WTC11 (cell line): ENCODE measurements at regions not wholly inside any gene's neighbourhood (a gene's known extent, or its start where the extent isn't known, plus 50 kb on each side); places are given as distances from the start of the nearest gene placed in this dataset.

Experiments
- ATAC-seq: fragments of 200-7000 bp; cut with Tn5 transposase; 2 replicates; pipeline ENCODE4 v1.10.0; 2021; ENCODE audit warnings: mild to moderate bottlenecking, moderate library complexity
- CTCF ChIA-PET: fragments of 300-600 bp; sonication (Branson Sonifier 250); formaldehyde crosslinking; loops from one replicate; lab custom pipeline; 2021; ENCODE audit warnings: antibody characterized with exemption; lab: Charles Lee
- POLR2A ChIA-PET: fragments of 350-600 bp; sonication (Branson Sonifier 250); formaldehyde crosslinking; loops from one replicate; lab custom pipeline; 2021; ENCODE audit warnings: antibody characterized with exemption; lab: Charles Lee
- DNase-seq: peaks from one replicate; pipeline ENCODE4 v3.0.0; 2021; ENCODE audit warnings: low spot score
- H3K27ac Mint-ChIP-seq: 2 replicates; pipeline ENCODE4 v1.8.0; 2021; ENCODE audit warnings: mixed read lengths
- H3K27me3 Mint-ChIP-seq: 2 replicates; pipeline ENCODE4 v1.8.0; 2021; ENCODE audit warnings: low read depth, mild to moderate bottlenecking, moderate library complexity, mixed read lengths
- H3K36me3 Mint-ChIP-seq: 2 replicates; pipeline ENCODE4 v1.8.0; 2021; ENCODE audit warnings: mixed read lengths
- H3K4me1 Mint-ChIP-seq: 2 replicates; pipeline ENCODE4 v1.8.0; 2022; ENCODE audit warnings: mixed read lengths
- H3K4me3 Mint-ChIP-seq: 2 replicates; pipeline ENCODE4 v1.8.0; 2021; ENCODE audit warnings: mild to moderate bottlenecking, moderate library complexity, mixed read lengths
- H3K9me3 Mint-ChIP-seq: 2 replicates; pipeline ENCODE4 v1.8.0; 2021; ENCODE audit warnings: mixed read lengths
- AR ChIP-seq: fragments of 250-450 bp; sonication (Bioruptor Pico); IDR thresholded peaks from 2 replicates; pipeline ENCODE4 v1.9.0; 2021; ENCODE audit warnings: mild to moderate bottlenecking
- CREB1 ChIP-seq: sonication (generic); formaldehyde crosslinking; IDR thresholded peaks from 2 replicates; pipeline ENCODE4 v1.8.0; 2023; ENCODE audit warnings: mild to moderate bottlenecking, missing genetic modification reagents
- ELF4 ChIP-seq: sonication (generic); formaldehyde crosslinking; IDR thresholded peaks from 2 replicates; pipeline ENCODE4 v1.8.1; 2022; ENCODE audit warnings: low read depth, mild to moderate bottlenecking, moderate library complexity, missing genetic modification reagents
- ERG ChIP-seq: fragments of 250-450 bp; sonication (Bioruptor Pico); IDR thresholded peaks from 2 replicates; pipeline ENCODE4 v1.8.0; 2021; ENCODE audit warnings: mild to moderate bottlenecking
- ETV6 ChIP-seq: sonication (generic); formaldehyde crosslinking; IDR thresholded peaks from 2 replicates; pipeline ENCODE4 v1.8.1; 2022; ENCODE audit warnings: mild to moderate bottlenecking, missing genetic modification reagents
- FOXP1 ChIP-seq: sonication (generic); formaldehyde crosslinking; IDR thresholded peaks from 2 replicates; pipeline ENCODE4 v1.8.0; 2022; ENCODE audit warnings: missing genetic modification reagents, mild to moderate bottlenecking, moderate library complexity, borderline replicate concordance
- GABPB1 ChIP-seq: sonication (generic); formaldehyde crosslinking; IDR thresholded peaks from 2 replicates; pipeline ENCODE4 v1.8.1; 2023; ENCODE audit warnings: mild to moderate bottlenecking, missing genetic modification reagents
- HMGXB4 ChIP-seq: sonication (generic); formaldehyde crosslinking; IDR thresholded peaks from 2 replicates; pipeline ENCODE4 v1.8.1; 2023; ENCODE audit warnings: mild to moderate bottlenecking, moderate library complexity, missing genetic modification reagents
- NFE2L1 ChIP-seq: sonication (generic); formaldehyde crosslinking; IDR thresholded peaks from 2 replicates; pipeline ENCODE4 v1.8.1; 2023; ENCODE audit warnings: missing genetic modification reagents
- NFYB ChIP-seq: sonication (generic); formaldehyde crosslinking; conservative IDR thresholded peaks from 2 replicates; pipeline ENCODE4 v1.8.0; 2022; ENCODE audit warnings: low read depth, missing genetic modification reagents
- PRRX2 ChIP-seq: fragments of 250-450 bp; sonication (Bioruptor Pico); IDR thresholded peaks from 2 replicates; pipeline ENCODE4 v1.8.0; 2021; ENCODE audit warnings: mild to moderate bottlenecking
- SMAD3 ChIP-seq: sonication (generic); formaldehyde crosslinking; IDR thresholded peaks from 2 replicates; pipeline ENCODE4 v1.8.0; 2022; ENCODE audit warnings: missing genetic modification reagents, mild to moderate bottlenecking, borderline replicate concordance
- TEAD1 ChIP-seq: sonication (generic); formaldehyde crosslinking; IDR thresholded peaks from 2 replicates; pipeline ENCODE4 v1.8.0; 2022; ENCODE audit warnings: mild to moderate bottlenecking, missing genetic modification reagents
- USF2 ChIP-seq: sonication (generic); formaldehyde crosslinking; IDR thresholded peaks from 2 replicates; pipeline ENCODE4 v1.8.1; 2023; ENCODE audit warnings: mild to moderate bottlenecking, missing genetic modification reagents, moderate library complexity
- ZNF121 ChIP-seq: sonication (generic); formaldehyde crosslinking; IDR thresholded peaks from 2 replicates; pipeline ENCODE4 v1.8.0; 2023; ENCODE audit warnings: missing genetic modification reagents
- ZNF317 ChIP-seq: sonication (generic); formaldehyde crosslinking; IDR thresholded peaks from 2 replicates; pipeline ENCODE4 v1.8.1; 2023; ENCODE audit warnings: low read depth, mild to moderate bottlenecking, moderate library complexity, missing genetic modification reagents, borderline replicate concordance
- ZNF423 ChIP-seq: fragments of 250-450 bp; sonication (Bioruptor Pico); IDR thresholded peaks from 2 replicates; pipeline ENCODE4 v2.1.2; 2022; ENCODE audit warnings: mild to moderate bottlenecking, moderate library complexity
- TF ChIP-seq, protein P1 (sequence below): sonication (generic); formaldehyde crosslinking; IDR thresholded peaks from 2 replicates; pipeline ENCODE4 v1.8.0; 2023; ENCODE audit warnings: mild to moderate bottlenecking, missing genetic modification reagents
- TF ChIP-seq, protein P2 (sequence below): fragments of 200-600 bp; IDR thresholded peaks from 2 replicates; pipeline ENCODE4 v1.8.0; 2022; ENCODE audit warnings: antibody characterized with exemption
- TF ChIP-seq, protein P3 (sequence below): sonication (generic); formaldehyde crosslinking; conservative IDR thresholded peaks from 2 replicates; pipeline ENCODE4 v1.8.1; 2023; ENCODE audit warnings: mild to moderate bottlenecking, low read depth, missing genetic modification reagents, moderate library complexity

GRCh38 chr4:125121581-125121980 lies 193.2 kb upstream of the FAT4 start (continued):
- TF ChIP-seq FOXP1: no peak

DNA sequence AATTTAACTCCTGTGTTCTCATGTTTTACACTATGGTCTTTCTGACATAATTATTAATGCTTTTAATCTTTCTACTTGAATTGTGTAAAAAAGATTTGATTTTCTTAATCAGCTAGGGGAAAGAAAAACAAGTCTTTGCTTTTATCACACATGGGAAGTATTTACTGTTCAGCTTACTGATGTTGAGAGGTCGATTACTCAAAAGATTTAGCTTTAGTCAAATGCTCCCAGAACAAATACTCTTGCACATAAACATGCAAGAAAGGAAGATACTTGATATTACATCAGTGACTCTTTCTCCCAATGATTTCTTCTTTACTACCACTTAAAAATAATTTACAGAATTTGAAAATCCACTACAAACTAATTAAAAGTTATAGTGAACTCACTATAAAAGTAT lies 198.3 kb upstream of the FAT4 start:
- CTCF ChIA-PET: no interaction called here
- no peak for TF ChIP-seq CREB1 (CRISPR knock-in tag)
- TF ChIP-seq ERG (CRISPR knock-in tag): no peak
- no peak for TF ChIP-seq GABPB1 (CRISPR knock-in tag)
- no peak for TF ChIP-seq ETV6 (CRISPR knock-in tag)
- TF ChIP-seq, protein P1, sequence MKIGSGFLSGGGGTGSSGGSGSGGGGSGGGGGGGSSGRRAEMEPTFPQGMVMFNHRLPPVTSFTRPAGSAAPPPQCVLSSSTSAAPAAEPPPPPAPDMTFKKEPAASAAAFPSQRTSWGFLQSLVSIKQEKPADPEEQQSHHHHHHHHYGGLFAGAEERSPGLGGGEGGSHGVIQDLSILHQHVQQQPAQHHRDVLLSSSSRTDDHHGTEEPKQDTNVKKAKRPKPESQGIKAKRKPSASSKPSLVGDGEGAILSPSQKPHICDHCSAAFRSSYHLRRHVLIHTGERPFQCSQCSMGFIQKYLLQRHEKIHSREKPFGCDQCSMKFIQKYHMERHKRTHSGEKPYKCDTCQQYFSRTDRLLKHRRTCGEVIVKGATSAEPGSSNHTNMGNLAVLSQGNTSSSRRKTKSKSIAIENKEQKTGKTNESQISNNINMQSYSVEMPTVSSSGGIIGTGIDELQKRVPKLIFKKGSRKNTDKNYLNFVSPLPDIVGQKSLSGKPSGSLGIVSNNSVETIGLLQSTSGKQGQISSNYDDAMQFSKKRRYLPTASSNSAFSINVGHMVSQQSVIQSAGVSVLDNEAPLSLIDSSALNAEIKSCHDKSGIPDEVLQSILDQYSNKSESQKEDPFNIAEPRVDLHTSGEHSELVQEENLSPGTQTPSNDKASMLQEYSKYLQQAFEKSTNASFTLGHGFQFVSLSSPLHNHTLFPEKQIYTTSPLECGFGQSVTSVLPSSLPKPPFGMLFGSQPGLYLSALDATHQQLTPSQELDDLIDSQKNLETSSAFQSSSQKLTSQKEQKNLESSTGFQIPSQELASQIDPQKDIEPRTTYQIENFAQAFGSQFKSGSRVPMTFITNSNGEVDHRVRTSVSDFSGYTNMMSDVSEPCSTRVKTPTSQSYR (CRISPR knock-in tag): no peak
- TF ChIP-seq USF2 (CRISPR knock-in tag): no peak
- TF ChIP-seq, protein P2, sequence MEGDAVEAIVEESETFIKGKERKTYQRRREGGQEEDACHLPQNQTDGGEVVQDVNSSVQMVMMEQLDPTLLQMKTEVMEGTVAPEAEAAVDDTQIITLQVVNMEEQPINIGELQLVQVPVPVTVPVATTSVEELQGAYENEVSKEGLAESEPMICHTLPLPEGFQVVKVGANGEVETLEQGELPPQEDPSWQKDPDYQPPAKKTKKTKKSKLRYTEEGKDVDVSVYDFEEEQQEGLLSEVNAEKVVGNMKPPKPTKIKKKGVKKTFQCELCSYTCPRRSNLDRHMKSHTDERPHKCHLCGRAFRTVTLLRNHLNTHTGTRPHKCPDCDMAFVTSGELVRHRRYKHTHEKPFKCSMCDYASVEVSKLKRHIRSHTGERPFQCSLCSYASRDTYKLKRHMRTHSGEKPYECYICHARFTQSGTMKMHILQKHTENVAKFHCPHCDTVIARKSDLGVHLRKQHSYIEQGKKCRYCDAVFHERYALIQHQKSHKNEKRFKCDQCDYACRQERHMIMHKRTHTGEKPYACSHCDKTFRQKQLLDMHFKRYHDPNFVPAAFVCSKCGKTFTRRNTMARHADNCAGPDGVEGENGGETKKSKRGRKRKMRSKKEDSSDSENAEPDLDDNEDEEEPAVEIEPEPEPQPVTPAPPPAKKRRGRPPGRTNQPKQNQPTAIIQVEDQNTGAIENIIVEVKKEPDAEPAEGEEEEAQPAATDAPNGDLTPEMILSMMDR: no peak
- no peak for TF ChIP-seq HMGXB4 (CRISPR knock-in tag)
- TF ChIP-seq ZNF121 (CRISPR knock-in tag): no peak
- no peak for TF ChIP-seq NFYB (CRISPR knock-in tag)
- TF ChIP-seq ELF4 (CRISPR knock-in tag): no peak
- TF ChIP-seq ZNF317 (CRISPR knock-in tag): no peak
- TF ChIP-seq, protein P3, sequence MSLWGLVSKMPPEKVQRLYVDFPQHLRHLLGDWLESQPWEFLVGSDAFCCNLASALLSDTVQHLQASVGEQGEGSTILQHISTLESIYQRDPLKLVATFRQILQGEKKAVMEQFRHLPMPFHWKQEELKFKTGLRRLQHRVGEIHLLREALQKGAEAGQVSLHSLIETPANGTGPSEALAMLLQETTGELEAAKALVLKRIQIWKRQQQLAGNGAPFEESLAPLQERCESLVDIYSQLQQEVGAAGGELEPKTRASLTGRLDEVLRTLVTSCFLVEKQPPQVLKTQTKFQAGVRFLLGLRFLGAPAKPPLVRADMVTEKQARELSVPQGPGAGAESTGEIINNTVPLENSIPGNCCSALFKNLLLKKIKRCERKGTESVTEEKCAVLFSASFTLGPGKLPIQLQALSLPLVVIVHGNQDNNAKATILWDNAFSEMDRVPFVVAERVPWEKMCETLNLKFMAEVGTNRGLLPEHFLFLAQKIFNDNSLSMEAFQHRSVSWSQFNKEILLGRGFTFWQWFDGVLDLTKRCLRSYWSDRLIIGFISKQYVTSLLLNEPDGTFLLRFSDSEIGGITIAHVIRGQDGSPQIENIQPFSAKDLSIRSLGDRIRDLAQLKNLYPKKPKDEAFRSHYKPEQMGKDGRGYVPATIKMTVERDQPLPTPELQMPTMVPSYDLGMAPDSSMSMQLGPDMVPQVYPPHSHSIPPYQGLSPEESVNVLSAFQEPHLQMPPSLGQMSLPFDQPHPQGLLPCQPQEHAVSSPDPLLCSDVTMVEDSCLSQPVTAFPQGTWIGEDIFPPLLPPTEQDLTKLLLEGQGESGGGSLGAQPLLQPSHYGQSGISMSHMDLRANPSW: no peak
- no peak for TF ChIP-seq AR
- no peak for TF ChIP-seq PRRX2 (CRISPR knock-in tag)
- TF ChIP-seq NFE2L1 (CRISPR knock-in tag): no peak
- no peak for TF ChIP-seq TEAD1 (CRISPR knock-in tag)
- no peak for TF ChIP-seq ZNF423 (CRISPR knock-in tag)
- TF ChIP-seq SMAD3 (CRISPR knock-in tag): no peak
- no peaks in the 10 kb centered on the region for H3K36me3 Mint-ChIP-seq
- peaks cover 4% of the 10 kb centered on the region for H3K4me1 Mint-ChIP-seq
- no peak overlapping the region for H3K27ac Mint-ChIP-seq
- POLR2A ChIA-PET: interaction anchor here (0.7 kb wide), 1 partner anchor 26 kb away, joined by 3 read pairs; no protein-coding TSS in a partner anchor
- no peak overlapping the region for H3K4me3 Mint-ChIP-seq
- no peaks in the 10 kb centered on the region for H3K27me3 Mint-ChIP-seq
- ATAC-seq: no peak
- DNase-seq: no peak
- 0 out of 2 replicates have a peak, but pooled peaks cover 6% of the 10 kb centered on the region for H3K9me3 Mint-ChIP-seq
